Right lobe of liver (tissue), 6 donors: ENCODE measurements at regions not wholly inside any gene's neighbourhood (a gene's known extent, or its start where the extent isn't known, plus 50 kb on each side); places are given as distances from the start of the nearest gene placed in this dataset.

Source experiments
- ATAC-seq, 4 donors: fragments of 200-7000 bp; cut with Tn5 transposase; one replicate each; pipeline ENCODE4 v1.9.1; 2020; ENCODE audit warnings: mild to moderate bottlenecking in 4 of 4, moderate library complexity in 4 of 4
- DNase-seq, 3 donors: peaks; one replicate each; pipeline ENCODE4 v3.0.0-alpha.2; 2020
- H3K27ac ChIP-seq, 3 donors: fragments of 200-600 bp; one replicate each; pipeline ENCODE4 v1.8.0; 2022
- H3K27me3 ChIP-seq, 2 donors: fragments of 200-600 bp; one replicate each; pipeline ENCODE4 v1.8.0; 2022
- H3K36me3 ChIP-seq, 4 donors: fragments of 200-600 bp; sonication (generic) in 1 of 4; one replicate each; pipeline versions ENCODE4 v1.5.1 to v1.8.0; 2017 to 2022; ENCODE audit warnings: control low read depth in 1 of 4
- H3K4me1 ChIP-seq, 4 donors: fragments of 200-600 bp; sonication (generic) in 1 of 4; one replicate each; pipeline versions ENCODE4 v1.5.1 to v1.8.0; 2017 to 2022; ENCODE audit warnings: control low read depth in 1 of 4
- H3K4me3 ChIP-seq, 3 donors: fragments of 200-600 bp; one replicate each; pipeline ENCODE4 v1.8.0; 2022
- H3K9me3 ChIP-seq, 4 donors: fragments of 200-600 bp; sonication (generic) in 1 of 4; one replicate each; pipeline versions ENCODE4 v1.5.1 to v1.8.0; 2017 to 2022; ENCODE audit warnings: control low read depth in 1 of 4
- CTCF ChIP-seq, 4 donors: fragments of 200-600 bp in 3 of 4; fragments of 450-650 bp in 1 of 4; IDR thresholded peaks; one replicate each; pipeline versions ENCODE4 v1.5.1 to v1.8.0; 2016 to 2022; ENCODE audit warnings: antibody characterized with exemption in 4 of 4, mild to moderate bottlenecking in 2 of 4
- POLR2A ChIP-seq: fragments of 450-650 bp; IDR thresholded peaks from one replicate; pipeline ENCODE4 v1.6.1; 2017; ENCODE audit warnings: antibody characterized with exemption, mild to moderate bottlenecking
- WGBS: methylation state at CpG from one replicate; pipeline ENCODE4 v1.1.6; 2018; ENCODE audit warnings: low coverage, low lambda C conversion rate; ENCODE audit not compliant: insufficient coverage; ENCODE audit errors: missing lambda C conversion rate; 5-methylcytosine and 5-hydroxymethylcytosine counted together
- intact Hi-C, 2 donors: fragments of 100-400 bp; cut with DNase I; formaldehyde crosslinking; loops; one replicate each; pipeline versions ENCODE4 v1.11.2 to v1.14.1; 2022
- donor health status: DM: no; HTN: yes; CAD: no.
- donor health status: DM: no; HTN: no; CAD: no.
- donor health status: DM: no; HTN: no; CAD: no.
- donor health status: DM: no; HTN: yes; CAD: no.
- donor health status: DM: no; HTN: yes; CAD: no.

- DNase-seq, result no peak
- intact Hi-C loops, result no loop called here
- Histone ChIP-seq H3K9me3 (no peaks in the 10 kb centered on the region), H3K36me3 (no peaks in the 10 kb centered on the region), H3K4me1 (no peaks in the 10 kb centered on the region), H3K27ac (no peak overlapping the region), H3K27me3 (no peaks in the 10 kb centered on the region), H3K4me3 (no peak overlapping the region)
- no peak for ATAC-seq
- whole genome bisulfite sequencing, result 82% methylated on average over 2 of the region's 2 CpGs
- TF ChIP-seq POLR2A, result no peak
- no peak for TF ChIP-seq CTCF (IDR thresholded peaks at IDR 0.05)
Observed at GRCh38 chr4:108454227-108454626, 166.1 kb upstream of the RPL34 start.

- Histone ChIP-seq H3K27me3 (no peaks in the 10 kb centered on the region), H3K4me1 (no peaks in the 10 kb centered on the region), H3K36me3 (no peaks in the 10 kb centered on the region), H3K4me3 (no peak overlapping the region), H3K27ac (no peak overlapping the region), H3K9me3 (no peaks in the 10 kb centered on the region)
- no peak for TF ChIP-seq POLR2A
- no peak for TF ChIP-seq CTCF (IDR thresholded peaks at IDR 0.05)
- DNase-seq, result no peak
- 27% methylated on average over 4 of the region's 4 CpGs for WGBS
- intact Hi-C loops, result no loop called here
- no peak for ATAC-seq
Observed at GRCh38 chr4:108453366-108453765, 167.0 kb upstream of the RPL34 start.

- no peaks in the 10 kb centered on the region for H3K4me1 ChIP-seq
- no peak overlapping the region for H3K4me3 ChIP-seq
- H3K27ac ChIP-seq, result no peak overlapping the region
- no peaks in the 10 kb centered on the region for H3K27me3 ChIP-seq
- 52% methylated on average over 5 of the region's 5 CpGs for WGBS
- no peak for TF ChIP-seq POLR2A
- TF ChIP-seq CTCF (IDR thresholded peaks at IDR 0.05), result no peak
- ATAC-seq, result no peak
- no peaks in the 10 kb centered on the region for H3K9me3 ChIP-seq
- intact Hi-C loops, result no loop called here
- DNase-seq, result no peak
- no peaks in the 10 kb centered on the region for H3K36me3 ChIP-seq
Observed at GRCh38 chr4:108450236-108450898, 170.0 kb upstream of the RPL34 start.

GRCh38 chr4:108449129-108449528 lies 171.2 kb upstream of the RPL34 start:
- TF ChIP-seq POLR2A, result no peak
- no peak for TF ChIP-seq CTCF (IDR thresholded peaks at IDR 0.05)
- Histone ChIP-seq H3K27ac (no peak overlapping the region), H3K4me1 (no peaks in the 10 kb centered on the region), H3K9me3 (no peaks in the 10 kb centered on the region), H3K27me3 (no peaks in the 10 kb centered on the region), H3K4me3 (no peak overlapping the region), H3K36me3 (no peaks in the 10 kb centered on the region)
- intact Hi-C loops, result no loop called here
- DNase-seq (no peak), ATAC-seq (no peak)
- WGBS, result 78% methylated on average over 1 of the region's 1 CpG

- Histone ChIP-seq H3K27me3 (no peaks in the 10 kb centered on the region), H3K4me3 (no peak overlapping the region), H3K4me1 (no peaks in the 10 kb centered on the region), H3K9me3 (no peaks in the 10 kb centered on the region), H3K36me3 (no peaks in the 10 kb centered on the region), H3K27ac (no peak overlapping the region)
- WGBS, result 66% methylated on average over 5 of the region's 7 CpGs
- intact Hi-C loops, result no loop called here
- DNase-seq, result no peak
- no peak for ATAC-seq
- TF ChIP-seq POLR2A (no peak), CTCF (IDR thresholded peaks at IDR 0.05) (no peak)
Observed at GRCh38 chr4:108446556-108446955, 173.8 kb upstream of the RPL34 start.
